ENCODE measurements at regions not wholly inside any gene's neighbourhood (a gene's known extent, or its start where the extent isn't known, plus 50 kb on each side); places are given as distances from the start of the nearest gene placed in this dataset.

- Histone ChIP-seq H3K27ac (ENCODE audit: low read length) (no peak overlapping the region), H3F3A (ENCODE audit: insufficient read depth, low read length) (no peaks in the 10 kb centered on the region), H3K27me3 (replicated peaks; ENCODE audit: insufficient read depth, low read length) (no peaks in the 10 kb centered on the region), H3K4me2 (ENCODE audit: low read depth, low read length) (no peak overlapping the region), H3K36me3 (replicated peaks; ENCODE audit: insufficient read depth, low read length) (no peaks in the 10 kb centered on the region), H4K20me1 (ENCODE audit: insufficient read depth, low read length) (no peaks in the 10 kb centered on the region), H3K9me3 (replicated peaks; ENCODE audit: insufficient read depth, low read length) (no peaks in the 10 kb centered on the region), H3K4me3 (ENCODE audit: low read length) (no peak overlapping the region), H3K9me2 (replicated peaks; ENCODE audit: insufficient read depth, low read length) (no peaks in the 10 kb centered on the region), H3K9ac (ENCODE audit: low read length) (no peak overlapping the region), H3K4me1 (ENCODE audit: low read length) (no peaks in the 10 kb centered on the region), H2AFZ (ENCODE audit: low read length) (no peak overlapping the region), H3K79me2 (ENCODE audit: low read length) (no peaks in the 10 kb centered on the region)
- no peak for DNase-seq
- TF ChIP-seq EZH2phosphoT487 (IDR thresholded peaks at IDR 0.05; ENCODE audit: low read length) (no peak), CTCF (IDR thresholded peaks at IDR 0.05; ENCODE audit: low read length) (no peak), EZH2 (optimal IDR thresholded peaks at IDR 0.05; ENCODE audit: low read depth, low read length) (no peak)
Measured at GRCh38 chr3:72517336-72517735, 330.9 kb downstream of the SHQ1 start.

GRCh38 chr3:72516361-72516760 is 331.9 kb downstream of the SHQ1 start:
- Histone ChIP-seq H3K36me3 (replicated peaks; ENCODE audit: insufficient read depth, low read length) (no peaks in the 10 kb centered on the region), H3K9me2 (replicated peaks; ENCODE audit: insufficient read depth, low read length) (no peaks in the 10 kb centered on the region), H3K27ac (ENCODE audit: low read length) (no peak overlapping the region), H3K9ac (ENCODE audit: low read length) (no peak overlapping the region), H3K9me3 (replicated peaks; ENCODE audit: insufficient read depth, low read length) (no peaks in the 10 kb centered on the region), H3K79me2 (ENCODE audit: low read length) (no peaks in the 10 kb centered on the region), H2AFZ (ENCODE audit: low read length) (no peak overlapping the region), H3K4me3 (ENCODE audit: low read length) (no peak overlapping the region), H3K4me2 (ENCODE audit: low read depth, low read length) (no peak overlapping the region), H3K4me1 (ENCODE audit: low read length) (no peaks in the 10 kb centered on the region), H3K27me3 (replicated peaks; ENCODE audit: insufficient read depth, low read length) (no peaks in the 10 kb centered on the region), H4K20me1 (ENCODE audit: insufficient read depth, low read length) (no peaks in the 10 kb centered on the region), H3F3A (ENCODE audit: insufficient read depth, low read length) (no peaks in the 10 kb centered on the region)
- DNase-seq, result no peak
- TF ChIP-seq EZH2 (optimal IDR thresholded peaks at IDR 0.05; ENCODE audit: low read depth, low read length) (no peak), CTCF (IDR thresholded peaks at IDR 0.05; ENCODE audit: low read length) (no peak), EZH2phosphoT487 (IDR thresholded peaks at IDR 0.05; ENCODE audit: low read length) (no peak)

- H3K27me3 ChIP-seq (replicated peaks; ENCODE audit: insufficient read depth, low read length), result no peaks in the 10 kb centered on the region
- H3K9me2 ChIP-seq (replicated peaks; ENCODE audit: insufficient read depth, low read length), result no peaks in the 10 kb centered on the region
- H3K79me2 ChIP-seq (ENCODE audit: low read length), result no peaks in the 10 kb centered on the region
- no peak overlapping the region for H2AFZ ChIP-seq (ENCODE audit: low read length)
- no peak overlapping the region for H3K4me2 ChIP-seq (ENCODE audit: low read depth, low read length)
- H3K9me3 ChIP-seq (replicated peaks; ENCODE audit: insufficient read depth, low read length), result no peaks in the 10 kb centered on the region
- H3K9ac ChIP-seq (ENCODE audit: low read length), result no peak overlapping the region
- H3K36me3 ChIP-seq (replicated peaks; ENCODE audit: insufficient read depth, low read length), result no peaks in the 10 kb centered on the region
- no peak for DNase-seq
- H3F3A ChIP-seq (ENCODE audit: insufficient read depth, low read length), result no peaks in the 10 kb centered on the region
- no peak overlapping the region for H3K4me3 ChIP-seq (ENCODE audit: low read length)
- no peak overlapping the region for H3K27ac ChIP-seq (ENCODE audit: low read length)
- H3K4me1 ChIP-seq (ENCODE audit: low read length), result no peaks in the 10 kb centered on the region
- H4K20me1 ChIP-seq (ENCODE audit: insufficient read depth, low read length), result no peaks in the 10 kb centered on the region
- TF ChIP-seq EZH2 (optimal IDR thresholded peaks at IDR 0.05; ENCODE audit: low read depth, low read length), result no peak
- no peak for TF ChIP-seq EZH2phosphoT487 (IDR thresholded peaks at IDR 0.05; ENCODE audit: low read length)
Measured at GRCh38 chr3:72515941-72516340, 332.3 kb downstream of the SHQ1 start.

- no peak overlapping the region for H2AFZ ChIP-seq (ENCODE audit: low read length)
- TF ChIP-seq EZH2 (optimal IDR thresholded peaks at IDR 0.05; ENCODE audit: low read depth, low read length) (no peak), CTCF (IDR thresholded peaks at IDR 0.05; ENCODE audit: low read length) (no peak), EZH2phosphoT487 (IDR thresholded peaks at IDR 0.05; ENCODE audit: low read length) (no peak)
- no peaks in the 10 kb centered on the region for H3K4me1 ChIP-seq (ENCODE audit: low read length)
- H3K27ac ChIP-seq (ENCODE audit: low read length), result no peak overlapping the region
- H3K27me3 ChIP-seq (replicated peaks; ENCODE audit: insufficient read depth, low read length), result no peaks in the 10 kb centered on the region
- no peaks in the 10 kb centered on the region for H3K79me2 ChIP-seq (ENCODE audit: low read length)
- H3K9me2 ChIP-seq (replicated peaks; ENCODE audit: insufficient read depth, low read length), result no peaks in the 10 kb centered on the region
- H3K9me3 ChIP-seq (replicated peaks; ENCODE audit: insufficient read depth, low read length), result no peaks in the 10 kb centered on the region
- no peak for DNase-seq
- no peak overlapping the region for H3K4me2 ChIP-seq (ENCODE audit: low read depth, low read length)
- no peak overlapping the region for H3K9ac ChIP-seq (ENCODE audit: low read length)
- H3K36me3 ChIP-seq (replicated peaks; ENCODE audit: insufficient read depth, low read length), result no peaks in the 10 kb centered on the region
- H3K4me3 ChIP-seq (ENCODE audit: low read length), result no peak overlapping the region
- no peaks in the 10 kb centered on the region for H3F3A ChIP-seq (ENCODE audit: insufficient read depth, low read length)
- H4K20me1 ChIP-seq (ENCODE audit: insufficient read depth, low read length), result no peaks in the 10 kb centered on the region
Measured at GRCh38 chr3:72515281-72515680, 333.0 kb downstream of the SHQ1 start.
